NB4 (cell line): ENCODE measurements at regions not wholly inside any gene's neighbourhood (a gene's known extent, or its start where the extent isn't known, plus 50 kb on each side); places are given as distances from the start of the nearest gene placed in this dataset.

Source experiments
- DNase-seq: peaks from one replicate; pipeline ENCODE4 v3.0.0; 2010; ENCODE audit warnings: low read depth
- H3K4me3 ChIP-seq: one replicate; pipeline ENCODE4 v1.5.1; 2011; ENCODE audit warnings: mild to moderate bottlenecking, low read depth, low read length, moderate library complexity
- CTCF ChIP-seq: IDR thresholded peaks from one replicate; pipeline ENCODE4 v1.5.1; 2012; ENCODE audit warnings: low read depth, low read length
- MAX ChIP-seq: IDR thresholded peaks from 2 replicates; pipeline ENCODE4 v1.6.1; 2011; ENCODE audit warnings: low read depth, low read length
- MYC ChIP-seq: IDR thresholded peaks from 2 replicates; pipeline ENCODE4 v1.6.1; 2011; ENCODE audit warnings: low read depth, low read length
- POLR2A ChIP-seq: IDR thresholded peaks from 2 replicates; pipeline ENCODE4 v1.6.1; 2011; ENCODE audit warnings: mild to moderate bottlenecking; ENCODE audit not compliant: insufficient read length; ENCODE audit errors: extremely low read depth

- TF ChIP-seq CTCF: no peak
- no peak for TF ChIP-seq MYC
- no peak for TF ChIP-seq MAX
- no peak for TF ChIP-seq POLR2A
- no peak for DNase-seq
- no peak overlapping the region for H3K4me3 ChIP-seq
Observed at GRCh38 chr7:67690700-67691099, 694.1 kb downstream of the TYW1 start.

DNA sequence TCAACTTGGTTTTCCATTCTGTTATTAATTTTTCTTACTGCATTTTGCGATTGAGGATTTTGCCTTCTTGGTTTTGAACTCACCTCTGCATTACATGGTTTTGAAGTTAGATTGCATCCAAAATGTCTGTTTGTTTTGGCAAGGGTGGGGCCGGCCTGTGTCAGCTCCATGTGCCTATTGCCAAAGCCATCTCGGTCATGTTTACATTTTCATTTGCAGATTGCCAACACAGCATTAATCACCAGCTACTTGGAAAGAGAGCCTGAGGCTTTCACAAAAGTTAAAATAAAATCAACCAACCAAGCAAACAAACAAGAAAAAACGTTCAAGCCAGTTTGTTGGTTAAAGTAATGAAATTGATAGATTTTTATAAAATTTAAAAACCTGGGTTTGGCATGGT lies 695.8 kb downstream of the TYW1 start:
- H3K4me3 ChIP-seq: no peak overlapping the region
- DNase-seq: no peak
- no peak for TF ChIP-seq POLR2A
- no peak for TF ChIP-seq MYC
- no peak for TF ChIP-seq CTCF
- no peak for TF ChIP-seq MAX

GRCh38 chr7:67696124-67696523 lies 699.5 kb downstream of the TYW1 start:
- no peak overlapping the region for H3K4me3 ChIP-seq
- TF ChIP-seq MYC (no peak), MAX (no peak), POLR2A (no peak), CTCF (no peak)
- no peak for DNase-seq

DNA sequence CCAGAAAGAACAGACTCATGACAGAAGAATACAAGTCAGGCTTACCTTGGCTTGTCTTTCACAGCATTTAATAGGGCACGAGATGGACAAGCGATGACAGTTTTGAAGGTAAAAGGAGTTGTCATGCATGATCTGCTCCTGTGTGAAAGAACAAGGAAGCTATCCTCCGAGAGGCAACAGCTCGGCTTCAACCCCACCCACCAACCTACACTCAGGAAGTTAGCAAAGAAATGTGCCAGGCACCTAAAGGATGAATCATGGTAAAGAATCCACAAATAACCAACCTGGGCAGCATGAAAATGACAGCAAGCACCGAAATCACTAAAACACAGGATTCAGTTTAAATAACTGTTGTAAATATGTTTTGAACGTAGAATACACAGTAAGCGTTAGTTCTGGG lies 700.2 kb downstream of the TYW1 start:
- H3K4me3 ChIP-seq: no peak overlapping the region
- no peak for TF ChIP-seq MAX
- no peak for TF ChIP-seq MYC
- no peak for TF ChIP-seq POLR2A
- TF ChIP-seq CTCF: no peak
- no peak for DNase-seq

GRCh38 chr7:67698354-67698753 lies 701.7 kb downstream of the TYW1 start:
- H3K4me3 ChIP-seq: no peak overlapping the region
- no peak for DNase-seq
- no peak for TF ChIP-seq MAX

DNA sequence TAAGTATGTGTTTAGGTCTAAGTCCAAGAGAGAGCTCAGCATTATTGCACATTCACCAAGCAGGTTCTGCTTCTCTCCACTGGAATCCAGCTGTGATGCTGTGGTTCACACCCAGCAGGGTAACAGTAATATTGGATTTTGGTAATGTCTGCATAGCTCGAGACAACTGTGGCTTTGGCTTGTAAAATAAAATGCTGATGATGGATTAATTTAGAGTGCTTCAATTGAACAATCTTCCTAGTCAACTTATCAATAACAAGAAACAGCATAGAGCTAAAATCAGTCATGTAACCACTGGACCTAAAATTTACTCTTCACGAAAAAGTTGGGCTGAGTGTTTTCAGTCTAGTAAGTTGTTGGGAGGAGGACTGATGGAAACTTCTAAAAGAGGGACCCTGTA lies 709.2 kb downstream of the TYW1 start:
- no peak overlapping the region for H3K4me3 ChIP-seq
- no peak for TF ChIP-seq CTCF
- no peak for TF ChIP-seq MYC
- TF ChIP-seq MAX: no peak
- no peak for TF ChIP-seq POLR2A

More for the DNA sequence above, 709.2 kb downstream of the TYW1 start:
- DNase-seq: no peak
